ENCODE measurements at regions not wholly inside any gene's neighbourhood (a gene's known extent, or its start where the extent isn't known, plus 50 kb on each side); places are given as distances from the start of the nearest gene placed in this dataset.

DNA sequence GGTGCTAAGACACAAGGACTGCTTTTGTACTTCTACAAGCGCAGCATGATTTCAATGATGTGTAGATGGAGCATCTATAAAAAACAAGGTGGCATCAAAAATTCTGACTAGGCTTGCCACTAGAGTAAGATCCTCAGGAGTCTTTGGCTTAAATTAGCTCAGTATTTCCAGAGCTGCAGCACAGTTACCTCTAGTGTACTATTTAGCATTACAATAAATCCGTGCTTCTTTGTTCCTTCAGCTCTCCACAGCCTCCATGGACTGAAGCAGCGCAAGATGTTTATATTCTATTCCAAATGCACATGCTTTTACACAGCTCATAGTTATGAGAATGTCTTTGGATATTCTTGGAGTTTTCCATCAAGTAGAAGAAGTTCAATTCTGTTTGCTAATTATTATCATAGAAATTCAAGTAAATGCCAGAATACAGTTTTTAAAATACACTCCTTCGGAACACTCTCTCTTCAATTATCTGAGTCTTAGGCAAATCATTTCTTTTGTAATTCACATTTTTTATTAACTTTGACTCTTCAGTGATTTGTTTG, 1133.0 kb upstream of the LRRTM1 start:
- no peak for TF ChIP-seq HDAC6 (IDR thresholded peaks at IDR 0.05; ENCODE audit: unreplicated experiment)
- no peak for TF ChIP-seq CTCF (IDR thresholded peaks at IDR 0.05 in 2 of 3, conservative IDR thresholded peaks at IDR 0.05 in 1 of 3; ENCODE audit: control insufficient read depth in 2 of 3, extremely low read depth in 1 of 3, insufficient read depth in 1 of 3, low read depth in 3 of 3, low read length in 3 of 3)
- TF ChIP-seq ZNF687 (IDR thresholded peaks at IDR 0.05) = no peak
- no peak for TF ChIP-seq JUND (IDR thresholded peaks at IDR 0.05; ENCODE audit: low read depth, low read length)
- no peak for TF ChIP-seq CEBPB (IDR thresholded peaks at IDR 0.05; ENCODE audit: borderline replicate concordance in 1 of 2, low read depth in 2 of 2, low read length in 2 of 2)
- TF ChIP-seq WRNIP1 (IDR thresholded peaks at IDR 0.05; ENCODE audit: borderline replicate concordance, low read depth, low read length) = no peak
- TF ChIP-seq RAD21 (IDR thresholded peaks at IDR 0.05; ENCODE audit: insufficient read depth, low read depth, low read length) = no peak
- no peak for TF ChIP-seq POLR2A (IDR thresholded peaks at IDR 0.05; ENCODE audit: low read depth, low read length)
- TF ChIP-seq ZNF622 (IDR thresholded peaks at IDR 0.05) = no peak
